AG04450 (cell line): ENCODE measurements at regions not wholly inside any gene's neighbourhood (a gene's known extent, or its start where the extent isn't known, plus 50 kb on each side); places are given as distances from the start of the nearest gene placed in this dataset.

Experiments used
- CTCF ChIA-PET: fragments of 300-600, 350-600 bp; formaldehyde crosslinking; extraction: SDS; loops from one replicate; lab custom pipeline; 2022; ENCODE audit warnings: antibody characterized with exemption, inconsistent platforms; lab: Charles Lee
- POLR2A ChIA-PET: fragments of 350-600 bp; formaldehyde crosslinking; extraction: SDS; loops from one replicate; lab custom pipeline; 2021; ENCODE audit warnings: antibody characterized with exemption, inconsistent platforms; lab: Yijun Ruan, JAX
- DNase-seq: peaks from one replicate; pipeline ENCODE4 v3.0.0-alpha.2; 2011; ENCODE audit warnings: low read depth, low spot score
- H3K27ac ChIP-seq: one replicate; pipeline ENCODE4 v1.5.1; 2012; ENCODE audit warnings: low read depth, low read length, control low read depth
- H3K27me3 ChIP-seq: one replicate; pipeline ENCODE4 v1.6.0; 2012; ENCODE audit warnings: low read length; ENCODE audit not compliant: control insufficient read depth, insufficient read depth
- H3K4me3 ChIP-seq: 2 replicates; pipeline ENCODE4 v1.5.1; 2011; ENCODE audit warnings: mild to moderate bottlenecking, low read depth, low read length, control low read depth
- H3K9me3 ChIP-seq: 2 replicates; pipeline ENCODE4 v1.5.1; 2012; ENCODE audit warnings: low read length; ENCODE audit not compliant: control insufficient read depth, insufficient read depth
- CTCF ChIP-seq: IDR thresholded peaks from 2 replicates; pipeline ENCODE4 v1.5.1; 2011; ENCODE audit warnings: low read depth, low read length, control low read depth, inconsistent platforms

GRCh38 chr5:117497601-117498000, 923.0 kb upstream of the SEMA6A start:
- POLR2A ChIA-PET, result no interaction called here
- TF ChIP-seq CTCF, result no peak
- Histone ChIP-seq H3K27ac (no peak overlapping the region), H3K4me3 (no peak overlapping the region), H3K9me3 (no peaks in the 10 kb centered on the region), H3K27me3 (no peaks in the 10 kb centered on the region)
- CTCF ChIA-PET, result no interaction called here
- no peak for DNase-seq

GRCh38 chr5:117496801-117497200, 922.2 kb upstream of the SEMA6A start:
- H3K27me3 ChIP-seq, result no peaks in the 10 kb centered on the region
- H3K4me3 ChIP-seq, result no peak overlapping the region
- DNase-seq, result no peak
- CTCF ChIA-PET, result no interaction called here
- POLR2A ChIA-PET, result no interaction called here
- TF ChIP-seq CTCF, result no peak
- no peak overlapping the region for H3K27ac ChIP-seq
- H3K9me3 ChIP-seq, result no peaks in the 10 kb centered on the region

- Histone ChIP-seq H3K9me3 (no peaks in the 10 kb centered on the region), H3K27me3 (no peaks in the 10 kb centered on the region), H3K27ac (no peak overlapping the region), H3K4me3 (no peak overlapping the region)
- no peak for DNase-seq
- TF ChIP-seq CTCF, result no peak
- ChIA-PET CTCF (no interaction called here), POLR2A (no interaction called here)
Measured at GRCh38 chr5:117494188-117494587, 919.6 kb upstream of the SEMA6A start.

- peaks cover 2% of the 10 kb centered on the region; the same call in 1 of the 2 replicates for H3K9me3 ChIP-seq
- DNase-seq, result no peak
- no peak overlapping the region for H3K4me3 ChIP-seq
- POLR2A ChIA-PET, result no interaction called here
- CTCF ChIA-PET, result no interaction called here
- H3K27me3 ChIP-seq, result no peaks in the 10 kb centered on the region
- H3K27ac ChIP-seq, result no peak overlapping the region
- no peak for TF ChIP-seq CTCF
Measured at GRCh38 chr5:117488976-117489500, 914.4 kb upstream of the SEMA6A start.

- Histone ChIP-seq H3K9me3 (peaks cover 2% of the 10 kb centered on the region; the same call in 1 of the 2 replicates), H3K27me3 (no peaks in the 10 kb centered on the region), H3K4me3 (no peak overlapping the region), H3K27ac (no peak overlapping the region)
- POLR2A ChIA-PET, result no interaction called here
- no peak for TF ChIP-seq CTCF
- CTCF ChIA-PET, result no interaction called here
- no peak for DNase-seq
Measured at GRCh38 chr5:117487556-117487955, 912.9 kb upstream of the SEMA6A start.
